Fibroblast of gingiva (primary cell): ENCODE measurements at regions not wholly inside any gene's neighbourhood (a gene's known extent, or its start where the extent isn't known, plus 50 kb on each side); places are given as distances from the start of the nearest gene placed in this dataset.
"Not testable (repeated sequence)": the region's sequence is repeated elsewhere in the genome, so short reads cannot be mapped to it uniquely, and the experiment has no call there.

Experiments used
- DNase-seq: peaks from one replicate; pipeline ENCODE4 v3.0.0-alpha.2; 2011; ENCODE audit warnings: low read depth

DNA sequence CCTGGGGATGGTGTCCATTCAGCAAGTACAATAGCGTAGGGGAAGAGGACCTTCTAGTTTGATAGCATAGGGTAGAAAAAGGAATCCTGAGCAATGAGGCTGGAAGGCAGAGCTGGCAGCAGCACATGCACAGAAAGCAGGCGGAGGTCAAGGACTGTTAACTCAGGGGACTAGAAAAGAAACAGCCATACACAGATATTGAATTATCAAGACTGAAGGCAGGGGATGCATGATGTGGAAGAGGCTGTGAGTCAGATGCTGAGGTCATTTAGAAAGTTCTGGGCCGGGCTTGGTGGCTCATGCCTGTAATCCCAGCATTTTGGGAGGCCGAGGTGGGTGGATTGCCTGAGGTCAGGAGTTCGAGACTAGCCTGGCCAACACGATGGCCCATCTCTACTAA lies 65.6 kb downstream of the OPTC start:
- DNase-seq = peak; percentile 36

GRCh38 chr1:203561761-203562160 lies 64.9 kb upstream of the ATP2B4 start:
- DNase-seq = not testable (repeated sequence)

GRCh38 chr1:203563291-203563690 lies 63.3 kb upstream of the ATP2B4 start:
- DNase-seq = no peak

DNA sequence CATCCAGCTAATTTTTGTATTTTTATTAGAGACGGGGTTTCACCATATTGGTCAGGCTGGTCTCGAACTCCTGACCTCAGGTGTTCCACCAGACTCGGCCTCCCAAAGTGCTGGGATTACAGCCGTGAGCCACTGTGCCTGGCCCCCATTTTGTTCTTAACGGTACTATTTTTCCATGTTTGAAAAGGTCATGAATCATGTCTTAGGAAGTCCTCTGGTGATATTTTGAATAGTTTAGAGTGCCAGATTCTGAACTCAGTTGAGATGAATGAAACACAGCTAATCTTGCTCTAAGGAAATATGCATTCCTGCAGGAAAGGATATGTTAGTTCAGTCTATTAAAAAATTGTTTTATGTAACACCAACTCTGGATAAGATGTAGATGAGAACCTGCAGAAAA lies 62.6 kb upstream of the ATP2B4 start:
- DNase-seq = no peak

DNA sequence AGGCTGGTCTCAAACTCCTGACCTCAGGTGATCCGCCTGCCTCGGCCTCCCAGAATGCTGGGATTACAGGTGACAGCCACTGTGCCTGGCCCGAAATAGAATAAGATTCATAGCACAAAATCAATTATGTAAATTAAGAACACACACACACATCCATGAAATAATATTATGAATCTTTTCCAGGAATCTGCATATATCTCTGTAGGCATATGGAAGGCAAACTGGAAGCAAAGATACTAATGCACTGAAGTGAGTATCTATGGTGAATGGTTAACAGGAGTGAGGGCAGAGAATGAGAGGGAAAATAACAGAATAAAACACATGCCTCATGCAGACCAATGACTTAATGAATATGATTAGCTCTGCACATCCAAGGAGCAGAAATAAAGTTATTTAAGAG lies 61.6 kb upstream of the ATP2B4 start:
- DNase-seq = no peak

GRCh38 chr1:203565981-203566380 lies 60.7 kb upstream of the ATP2B4 start:
- no peak for DNase-seq

- DNase-seq = not testable (repeated sequence)
These were observed 59.7 kb upstream of the ATP2B4 start for GRCh38 chr1:203566966-203567365.

DNA sequence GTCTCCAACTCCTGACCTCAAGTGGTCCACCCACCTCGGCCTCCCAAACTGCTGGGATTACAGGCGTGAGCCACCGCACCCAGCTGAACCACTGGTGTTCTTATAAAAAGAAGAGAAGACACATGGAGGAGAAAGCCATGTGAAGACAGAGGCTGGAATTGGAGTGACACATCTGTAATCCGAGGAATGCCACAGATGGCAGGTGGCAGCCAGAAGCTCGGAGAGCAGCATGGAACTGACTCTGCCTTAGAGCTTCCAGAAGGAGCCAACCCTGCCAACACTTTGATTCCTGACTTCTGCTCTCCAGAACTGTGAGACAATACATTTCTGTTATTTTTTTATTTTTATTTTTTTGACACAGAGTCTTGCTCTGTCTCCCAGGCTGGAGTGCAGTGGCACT lies 59.0 kb upstream of the ATP2B4 start:
- no peak for DNase-seq

DNA sequence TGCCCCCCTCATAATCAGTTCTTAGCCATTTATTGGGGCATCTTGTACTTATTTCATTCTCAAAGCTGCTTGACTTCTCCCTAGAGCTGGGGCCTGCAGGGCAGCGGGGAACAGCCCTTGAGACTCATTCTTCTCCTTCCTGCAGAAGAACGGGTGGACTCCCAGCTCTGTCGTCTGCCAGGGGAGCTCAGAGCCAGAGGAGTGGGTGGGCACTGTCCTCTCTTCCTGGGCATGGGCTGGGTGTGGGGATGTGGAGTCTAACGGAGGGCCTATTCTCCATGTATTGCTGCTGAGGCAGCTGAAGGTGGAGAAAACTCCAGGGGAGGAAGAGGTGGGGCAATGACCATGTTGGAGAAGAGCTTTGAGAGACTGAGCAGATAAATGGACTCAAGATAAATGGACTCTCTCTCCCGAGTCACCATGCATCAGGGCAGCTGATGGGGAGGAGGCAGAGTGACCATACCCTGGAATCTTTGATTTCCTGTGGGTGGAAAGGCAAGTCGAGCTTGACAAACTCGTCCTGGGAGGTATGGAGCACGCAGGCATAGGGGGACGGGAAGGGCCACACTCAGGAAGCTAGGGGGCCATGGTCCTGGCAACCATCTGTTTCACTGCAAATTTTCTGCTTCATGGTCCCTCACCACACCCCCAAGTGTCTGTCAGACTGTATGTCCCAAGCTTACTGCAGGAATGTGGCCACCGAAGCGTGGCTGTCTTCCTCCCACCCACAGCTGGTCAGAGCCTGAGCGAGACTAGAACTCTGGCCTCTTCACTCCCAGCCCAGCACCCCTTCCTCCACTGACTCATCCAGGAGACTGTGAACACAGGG lies 56.9 kb upstream of the ATP2B4 start:
- no peak for DNase-seq

DNA sequence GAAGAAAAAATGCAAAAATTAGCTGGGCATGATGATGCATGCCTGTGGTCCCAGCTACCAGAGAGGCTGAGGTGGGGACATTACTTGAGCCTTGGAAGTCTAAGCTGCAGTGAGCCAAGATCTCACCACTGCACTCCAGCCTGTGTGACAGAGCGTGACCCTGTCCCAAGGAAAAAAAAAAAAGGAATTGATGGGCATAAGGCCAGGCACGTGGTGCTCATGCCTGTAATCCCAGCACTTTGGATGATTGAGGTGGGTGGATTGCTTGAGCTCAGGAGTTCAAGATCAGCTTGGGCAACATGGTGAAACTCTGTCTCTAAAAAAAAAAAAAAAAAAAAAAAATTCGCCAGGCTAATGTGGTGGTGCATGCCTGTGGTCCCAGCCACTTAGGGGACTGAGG lies 55.8 kb upstream of the ATP2B4 start:
- DNase-seq = no peak

DNA sequence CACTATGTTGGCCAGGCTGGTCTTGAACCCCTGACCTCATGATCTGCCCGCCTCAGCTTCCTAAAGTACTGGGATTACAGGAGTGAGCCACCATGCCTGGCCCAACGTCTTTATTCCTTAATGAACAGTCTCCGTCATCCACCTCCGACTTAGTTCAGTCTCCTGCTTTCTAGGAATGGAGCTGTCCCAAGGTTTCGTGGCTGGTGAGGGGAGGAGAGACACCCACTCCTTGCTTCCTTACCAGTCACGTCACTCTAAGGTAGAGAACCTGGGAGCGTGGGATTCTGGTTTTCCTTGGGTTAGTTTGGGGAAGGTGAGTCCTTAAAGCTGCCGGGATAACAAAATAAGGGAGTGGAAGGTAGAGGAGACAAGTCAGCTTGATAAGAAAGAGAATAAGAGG lies 55.0 kb upstream of the ATP2B4 start:
- DNase-seq = no peak

GRCh38 chr1:203572134-203572625 lies 54.5 kb upstream of the ATP2B4 start:
- no peak for DNase-seq

GRCh38 chr1:203573730-203574129 lies 52.9 kb upstream of the ATP2B4 start:
- DNase-seq = no peak
